ENCODE measurements at regions not wholly inside any gene's neighbourhood (a gene's known extent, or its start where the extent isn't known, plus 50 kb on each side); places are given as distances from the start of the nearest gene placed in this dataset.

DNA sequence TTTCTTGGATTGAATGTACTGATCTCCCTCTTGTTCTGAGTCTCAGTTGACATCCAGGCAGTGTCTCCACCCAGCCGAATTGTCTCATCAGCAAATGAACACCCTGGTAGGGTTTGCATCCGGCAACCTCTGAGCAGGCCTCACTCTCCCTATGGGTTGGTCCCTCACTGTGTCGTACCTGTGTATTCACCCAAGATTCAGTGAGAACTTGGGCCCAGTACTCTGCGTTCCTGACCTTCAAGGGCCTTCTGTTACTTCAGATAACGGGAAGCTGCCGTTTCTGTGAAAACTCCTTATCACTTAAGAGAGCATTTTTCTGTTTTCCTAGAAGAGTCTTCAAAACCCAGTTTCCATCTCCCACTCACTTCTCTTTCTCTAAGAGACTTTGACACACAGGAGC is 915.6 kb downstream of the TBC1D22A start:
- Histone ChIP-seq H3K36me3 (ENCODE audit: control insufficient read depth in 2 of 2, insufficient read depth in 2 of 2, low read length in 2 of 2) (no peaks in the 10 kb centered on the region), H3K27ac (ENCODE audit: low read depth in 2 of 2, low read length in 2 of 2) (no peak overlapping the region), H3K27me3 (ENCODE audit: control insufficient read depth in 2 of 2, insufficient read depth in 2 of 2, low read length in 2 of 2) (no peaks in the 10 kb centered on the region), H3K4me3 (ENCODE audit: low read length in 2 of 2) (no peak overlapping the region), H3K9me3 (ENCODE audit: control insufficient read depth in 2 of 2, low read length in 2 of 2) (peaks cover 2 to 3% of the 10 kb centered on the region in 2 donors), H3K4me1 (ENCODE audit: control insufficient read depth in 2 of 2, insufficient read depth in 2 of 2, low read length in 2 of 2) (no peaks in the 10 kb centered on the region), H3K9ac (ENCODE audit: low read depth in 1 of 2, low read length in 2 of 2) (no peak overlapping the region)

DNA sequence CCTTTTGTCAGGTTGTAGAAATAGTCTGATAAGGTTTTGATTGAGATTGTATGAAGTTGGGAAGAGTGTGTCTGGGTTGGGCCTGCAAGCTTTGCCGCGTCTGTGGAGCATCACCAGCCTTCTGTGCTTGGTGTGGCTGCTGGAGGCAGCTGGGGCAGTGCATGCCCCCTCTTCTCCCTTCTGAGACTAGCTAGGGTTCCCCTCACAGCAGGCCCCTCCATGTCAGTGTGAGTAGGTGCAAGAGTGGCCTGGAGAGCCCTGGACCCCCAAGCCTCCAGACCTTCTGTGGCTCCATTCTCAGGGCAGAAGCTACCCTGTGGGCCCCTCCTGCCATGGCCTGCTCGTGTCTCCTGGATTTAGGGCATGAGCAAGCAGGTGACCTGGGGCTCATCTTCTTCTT is 914.2 kb downstream of the TBC1D22A start:
- Histone ChIP-seq H3K9ac (ENCODE audit: low read depth in 1 of 2, low read length in 2 of 2) (no peak overlapping the region), H3K4me1 (ENCODE audit: control insufficient read depth in 2 of 2, insufficient read depth in 2 of 2, low read length in 2 of 2) (no peaks in the 10 kb centered on the region), H3K4me3 (ENCODE audit: low read length in 2 of 2) (no peak overlapping the region), H3K36me3 (ENCODE audit: control insufficient read depth in 2 of 2, insufficient read depth in 2 of 2, low read length in 2 of 2) (no peaks in the 10 kb centered on the region), H3K27ac (ENCODE audit: low read depth in 2 of 2, low read length in 2 of 2) (no peak overlapping the region), H3K9me3 (ENCODE audit: control insufficient read depth in 2 of 2, low read length in 2 of 2) (no peaks in the 10 kb centered on the region), H3K27me3 (ENCODE audit: control insufficient read depth in 2 of 2, insufficient read depth in 2 of 2, low read length in 2 of 2) (no peaks in the 10 kb centered on the region)

DNA sequence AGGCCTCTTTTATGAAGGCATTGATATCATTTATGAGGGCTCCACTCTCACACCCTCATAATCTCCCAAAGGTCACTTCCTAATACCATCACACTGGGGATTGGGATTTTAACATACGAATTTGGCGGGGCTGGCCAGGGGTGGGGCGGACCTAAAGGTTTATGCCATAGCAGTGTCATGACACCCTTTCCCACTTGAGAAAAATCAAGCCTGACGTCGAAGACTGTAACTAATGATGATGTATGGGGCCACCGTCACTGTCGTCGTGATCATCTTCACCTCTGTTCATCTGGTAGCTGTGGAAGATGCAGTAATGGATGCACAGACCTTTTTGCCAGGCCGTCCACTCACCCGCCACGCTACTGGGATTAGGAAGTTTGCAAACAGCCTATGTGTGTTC is 912.1 kb downstream of the TBC1D22A start:
- no peak overlapping the region for H3K4me3 ChIP-seq (ENCODE audit: low read length in 2 of 2)
- no peak overlapping the region for H3K27ac ChIP-seq (ENCODE audit: low read depth in 2 of 2, low read length in 2 of 2)
- H3K9me3 ChIP-seq (ENCODE audit: control insufficient read depth in 2 of 2, low read length in 2 of 2): no peaks in the 10 kb centered on the region
- H3K27me3 ChIP-seq (ENCODE audit: control insufficient read depth in 2 of 2, insufficient read depth in 2 of 2, low read length in 2 of 2): no peaks in the 10 kb centered on the region
- no peak overlapping the region for H3K9ac ChIP-seq (ENCODE audit: low read depth in 1 of 2, low read length in 2 of 2)
- H3K36me3 ChIP-seq (ENCODE audit: control insufficient read depth in 2 of 2, insufficient read depth in 2 of 2, low read length in 2 of 2): no peaks in the 10 kb centered on the region
- H3K4me1 ChIP-seq (ENCODE audit: control insufficient read depth in 2 of 2, insufficient read depth in 2 of 2, low read length in 2 of 2): no peaks in the 10 kb centered on the region

DNA sequence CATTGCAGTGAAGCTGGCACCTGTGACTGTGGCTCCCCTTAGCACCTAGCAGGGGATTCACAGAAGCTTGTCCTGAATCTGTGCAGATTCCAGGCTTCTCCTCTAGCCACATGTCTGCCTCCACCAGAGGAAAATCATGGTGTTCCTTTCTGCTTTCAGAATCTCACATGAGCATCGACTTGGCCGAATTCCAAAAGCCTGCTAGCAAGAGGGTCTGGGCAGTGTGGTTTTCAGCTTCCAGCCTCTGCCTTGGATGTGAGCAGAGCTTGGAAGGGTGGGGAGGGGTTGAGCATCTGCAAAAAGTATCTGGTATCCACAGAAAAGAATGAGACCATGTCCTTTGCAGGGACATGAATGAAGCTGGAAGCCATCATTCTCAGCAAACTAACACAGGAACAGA is 911.1 kb downstream of the TBC1D22A start:
- Histone ChIP-seq H3K4me3 (ENCODE audit: low read length in 2 of 2) (no peak overlapping the region), H3K4me1 (ENCODE audit: control insufficient read depth in 2 of 2, insufficient read depth in 2 of 2, low read length in 2 of 2) (no peaks in the 10 kb centered on the region), H3K27ac (ENCODE audit: low read depth in 2 of 2, low read length in 2 of 2) (no peak overlapping the region), H3K27me3 (ENCODE audit: control insufficient read depth in 2 of 2, insufficient read depth in 2 of 2, low read length in 2 of 2) (no peaks in the 10 kb centered on the region), H3K9ac (ENCODE audit: low read depth in 1 of 2, low read length in 2 of 2) (no peak overlapping the region), H3K9me3 (ENCODE audit: control insufficient read depth in 2 of 2, low read length in 2 of 2) (no peaks in the 10 kb centered on the region), H3K36me3 (ENCODE audit: control insufficient read depth in 2 of 2, insufficient read depth in 2 of 2, low read length in 2 of 2) (no peaks in the 10 kb centered on the region)

DNA sequence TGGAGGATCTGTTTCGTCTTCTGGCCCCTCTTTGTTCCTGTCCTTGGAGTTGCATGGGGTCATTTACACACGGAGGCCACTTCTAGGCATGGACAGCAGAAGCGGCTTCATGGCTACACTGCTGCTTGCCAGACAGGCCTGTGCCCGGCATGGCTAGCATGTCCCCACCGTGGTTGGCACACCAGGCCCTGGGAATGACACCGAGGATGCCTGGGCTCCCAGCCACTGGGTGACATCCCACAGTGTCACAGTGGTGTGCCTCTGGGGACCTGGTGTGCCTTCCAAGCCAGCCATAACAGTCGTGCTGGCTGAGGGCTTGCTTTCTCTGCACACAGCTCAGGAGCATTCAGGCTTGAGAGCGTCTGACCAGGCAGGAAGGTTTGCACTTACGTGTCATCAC is 910.1 kb downstream of the TBC1D22A start:
- Histone ChIP-seq H3K4me3 (ENCODE audit: low read length in 2 of 2) (no peak overlapping the region), H3K9me3 (ENCODE audit: control insufficient read depth in 2 of 2, low read length in 2 of 2) (no peaks in the 10 kb centered on the region), H3K9ac (ENCODE audit: low read depth in 1 of 2, low read length in 2 of 2) (no peak overlapping the region), H3K27ac (ENCODE audit: low read depth in 2 of 2, low read length in 2 of 2) (no peak overlapping the region), H3K4me1 (ENCODE audit: control insufficient read depth in 2 of 2, insufficient read depth in 2 of 2, low read length in 2 of 2) (no peaks in the 10 kb centered on the region), H3K27me3 (ENCODE audit: control insufficient read depth in 2 of 2, insufficient read depth in 2 of 2, low read length in 2 of 2) (no peaks in the 10 kb centered on the region), H3K36me3 (ENCODE audit: control insufficient read depth in 2 of 2, insufficient read depth in 2 of 2, low read length in 2 of 2) (no peaks in the 10 kb centered on the region)

DNA sequence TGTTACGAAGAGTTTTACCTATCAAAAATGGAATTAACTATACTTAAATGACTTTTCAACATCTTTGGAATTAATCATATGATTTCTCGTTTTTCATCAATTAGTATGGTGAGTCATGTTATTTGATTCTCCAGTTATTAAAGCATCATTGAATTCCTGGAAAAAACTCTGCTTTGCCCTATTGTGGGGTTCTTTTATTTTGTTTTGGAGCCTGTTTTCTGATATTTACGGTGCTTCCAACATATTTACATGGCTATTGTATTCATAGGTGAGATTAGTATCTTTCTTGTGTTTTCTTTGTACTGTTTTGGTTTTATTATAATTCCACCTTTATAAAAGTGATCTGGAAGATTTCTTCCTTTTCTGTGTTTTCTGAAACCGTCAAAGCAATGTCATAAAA is 902.7 kb downstream of the TBC1D22A start:
- Histone ChIP-seq H3K4me3 (ENCODE audit: low read length in 2 of 2) (no peak overlapping the region), H3K36me3 (ENCODE audit: control insufficient read depth in 2 of 2, insufficient read depth in 2 of 2, low read length in 2 of 2) (no peaks in the 10 kb centered on the region), H3K27ac (ENCODE audit: low read depth in 2 of 2, low read length in 2 of 2) (no peak overlapping the region), H3K9me3 (ENCODE audit: control insufficient read depth in 2 of 2, low read length in 2 of 2) (no peaks in the 10 kb centered on the region), H3K4me1 (ENCODE audit: control insufficient read depth in 2 of 2, insufficient read depth in 2 of 2, low read length in 2 of 2) (no peaks in the 10 kb centered on the region), H3K27me3 (ENCODE audit: control insufficient read depth in 2 of 2, insufficient read depth in 2 of 2, low read length in 2 of 2) (no peaks in the 10 kb centered on the region), H3K9ac (ENCODE audit: low read depth in 1 of 2, low read length in 2 of 2) (no peak overlapping the region)

DNA sequence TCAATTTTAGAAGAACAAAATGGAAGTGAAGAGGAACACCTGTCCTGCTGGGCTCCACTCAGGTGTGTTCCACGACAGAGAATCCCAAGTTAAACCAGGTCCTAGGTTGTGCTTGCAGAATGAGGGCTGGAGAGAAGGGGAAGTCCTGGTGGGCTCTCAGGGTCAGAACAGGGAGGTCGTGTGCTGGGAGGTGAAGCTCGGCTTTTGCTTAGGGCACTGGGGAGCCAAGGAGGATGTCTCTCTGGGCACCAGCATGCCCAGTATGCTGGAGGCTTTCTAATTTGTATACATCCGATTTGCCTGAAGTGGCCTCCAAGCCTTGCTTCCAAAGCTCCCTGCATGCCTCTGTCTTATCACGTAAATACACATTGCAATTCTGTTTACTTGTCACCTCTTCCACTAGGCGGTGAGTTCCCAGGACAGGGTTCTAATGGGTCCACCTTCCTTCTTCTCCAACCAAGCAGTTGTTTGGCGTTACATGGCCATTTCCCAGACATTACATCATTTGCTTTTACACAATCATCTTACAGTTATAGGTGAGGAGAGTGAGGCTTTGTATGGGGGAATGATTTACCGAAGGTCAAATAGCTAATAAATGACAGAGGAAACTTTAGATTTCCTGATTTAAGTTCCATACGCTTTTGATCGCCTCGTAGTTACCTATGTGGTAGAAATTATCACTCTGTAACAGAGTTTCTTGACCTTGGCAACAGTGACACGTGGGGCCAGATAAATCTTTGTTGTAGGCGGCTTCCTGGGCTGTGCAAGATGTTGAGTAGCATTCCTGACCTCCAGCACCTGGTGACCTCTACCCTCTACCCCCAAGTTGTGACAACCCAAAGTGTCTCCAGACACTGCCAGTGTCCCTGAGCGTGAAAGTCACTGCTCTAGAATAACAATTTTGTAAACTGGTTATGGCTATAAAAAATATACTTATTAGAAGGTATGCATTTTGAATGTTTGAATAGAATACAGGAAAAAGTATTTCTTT is 901.5 kb downstream of the TBC1D22A start:
- H3K27ac ChIP-seq (ENCODE audit: low read depth in 2 of 2, low read length in 2 of 2): no peak overlapping the region
- H3K4me3 ChIP-seq (ENCODE audit: low read length in 2 of 2): no peak overlapping the region
- H3K4me1 ChIP-seq (ENCODE audit: control insufficient read depth in 2 of 2, insufficient read depth in 2 of 2, low read length in 2 of 2): no peaks in the 10 kb centered on the region
- no peaks in the 10 kb centered on the region for H3K36me3 ChIP-seq (ENCODE audit: control insufficient read depth in 2 of 2, insufficient read depth in 2 of 2, low read length in 2 of 2)
- no peaks in the 10 kb centered on the region for H3K9me3 ChIP-seq (ENCODE audit: control insufficient read depth in 2 of 2, low read length in 2 of 2)
- no peak overlapping the region for H3K9ac ChIP-seq (ENCODE audit: low read depth in 1 of 2, low read length in 2 of 2)
- H3K27me3 ChIP-seq (ENCODE audit: control insufficient read depth in 2 of 2, insufficient read depth in 2 of 2, low read length in 2 of 2): no peaks in the 10 kb centered on the region

- H3K27ac ChIP-seq (ENCODE audit: low read depth in 2 of 2, low read length in 2 of 2): no peak overlapping the region
- H3K4me1 ChIP-seq (ENCODE audit: control insufficient read depth in 2 of 2, insufficient read depth in 2 of 2, low read length in 2 of 2): no peaks in the 10 kb centered on the region
- no peaks in the 10 kb centered on the region for H3K27me3 ChIP-seq (ENCODE audit: control insufficient read depth in 2 of 2, insufficient read depth in 2 of 2, low read length in 2 of 2)
- no peak overlapping the region for H3K9ac ChIP-seq (ENCODE audit: low read depth in 1 of 2, low read length in 2 of 2)
- no peak overlapping the region for H3K4me3 ChIP-seq (ENCODE audit: low read length in 2 of 2)
- H3K9me3 ChIP-seq (ENCODE audit: control insufficient read depth in 2 of 2, low read length in 2 of 2): no peaks in the 10 kb centered on the region
- H3K36me3 ChIP-seq (ENCODE audit: control insufficient read depth in 2 of 2, insufficient read depth in 2 of 2, low read length in 2 of 2): no peaks in the 10 kb centered on the region
Measured at GRCh38 chr22:47659467-47660223, 897.2 kb downstream of the TBC1D22A start.

- H3K4me1 ChIP-seq (ENCODE audit: control insufficient read depth in 2 of 2, insufficient read depth in 2 of 2, low read length in 2 of 2): no peaks in the 10 kb centered on the region
- H3K4me3 ChIP-seq (ENCODE audit: low read length in 2 of 2): no peak overlapping the region
- H3K9ac ChIP-seq (ENCODE audit: low read depth in 1 of 2, low read length in 2 of 2): no peak overlapping the region
- no peaks in the 10 kb centered on the region for H3K36me3 ChIP-seq (ENCODE audit: control insufficient read depth in 2 of 2, insufficient read depth in 2 of 2, low read length in 2 of 2)
- H3K27me3 ChIP-seq (ENCODE audit: control insufficient read depth in 2 of 2, insufficient read depth in 2 of 2, low read length in 2 of 2): no peaks in the 10 kb centered on the region
- H3K9me3 ChIP-seq (ENCODE audit: control insufficient read depth in 2 of 2, low read length in 2 of 2): no peaks in the 10 kb centered on the region
- no peak overlapping the region for H3K27ac ChIP-seq (ENCODE audit: low read depth in 2 of 2, low read length in 2 of 2)
Measured at GRCh38 chr22:47658182-47658581, 895.7 kb downstream of the TBC1D22A start.

GRCh38 chr22:47657224-47657623 is 894.8 kb downstream of the TBC1D22A start:
- Histone ChIP-seq H3K36me3 (ENCODE audit: control insufficient read depth in 2 of 2, insufficient read depth in 2 of 2, low read length in 2 of 2) (no peaks in the 10 kb centered on the region), H3K4me3 (ENCODE audit: low read length in 2 of 2) (no peak overlapping the region), H3K9ac (ENCODE audit: low read depth in 1 of 2, low read length in 2 of 2) (no peak overlapping the region), H3K27me3 (ENCODE audit: control insufficient read depth in 2 of 2, insufficient read depth in 2 of 2, low read length in 2 of 2) (no peaks in the 10 kb centered on the region), H3K4me1 (ENCODE audit: control insufficient read depth in 2 of 2, insufficient read depth in 2 of 2, low read length in 2 of 2) (no peaks in the 10 kb centered on the region), H3K27ac (ENCODE audit: low read depth in 2 of 2, low read length in 2 of 2) (no peak overlapping the region), H3K9me3 (ENCODE audit: control insufficient read depth in 2 of 2, low read length in 2 of 2) (no peaks in the 10 kb centered on the region)
